Stimulated activated CD4-positive, alpha-beta T cell treated with anti-CD3 and anti-CD28 coated beads, Interleukin-2, amount 100 ng/mL, for 24 hours (primary cell): ENCODE measurements at regions not wholly inside any gene's neighbourhood (a gene's known extent, or its start where the extent isn't known, plus 50 kb on each side); places are given as distances from the start of the nearest gene placed in this dataset.

Experiments
- DNase-seq, 2 donors: peaks; one replicate each; pipeline ENCODE4 v3.0.0-alpha.2; 2020

- DNase-seq = no peak
Measured at GRCh38 chr3:18071833-18072232, 329.4 kb upstream of the TBC1D5 start.

- no peak for DNase-seq
Measured at GRCh38 chr3:18070944-18071343, 328.5 kb upstream of the TBC1D5 start.

DNA sequence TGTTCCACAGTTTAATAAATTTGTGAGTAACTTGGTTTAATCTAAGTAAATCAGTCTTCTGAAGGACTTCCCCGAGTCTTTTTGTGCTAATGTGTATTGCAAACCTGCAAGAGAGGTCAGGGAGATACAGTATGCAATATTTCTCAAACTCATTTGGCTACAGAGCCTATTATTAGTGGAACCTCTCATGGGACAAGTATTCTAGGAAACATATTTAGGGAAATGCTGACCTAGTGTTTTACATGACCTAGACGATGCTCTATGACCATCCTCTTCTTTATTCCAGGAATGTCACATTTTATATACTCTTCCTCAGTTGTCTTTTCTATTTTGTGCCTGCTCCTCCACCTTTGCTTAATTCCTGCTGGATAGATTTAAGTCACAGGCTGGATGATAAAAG is 327.8 kb upstream of the TBC1D5 start:
- no peak for DNase-seq

DNA sequence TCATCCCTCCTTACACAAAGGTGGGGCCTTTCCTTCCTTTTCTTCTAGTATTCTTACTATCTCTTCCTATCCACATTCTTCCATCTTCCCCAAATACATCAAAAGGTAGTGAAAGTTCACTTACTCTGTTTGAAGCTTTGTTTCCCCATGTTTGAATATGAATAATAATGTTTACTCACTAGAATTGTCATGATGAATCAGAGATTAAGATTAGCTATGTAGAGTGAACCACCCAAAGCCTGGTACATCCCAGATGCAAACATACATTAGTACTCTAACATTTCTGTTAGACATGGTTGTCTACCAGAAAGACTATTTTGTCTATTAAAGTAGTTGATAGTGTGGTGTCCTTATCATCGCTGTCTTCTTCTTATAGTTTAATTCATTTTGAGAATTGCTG is 327.1 kb upstream of the TBC1D5 start:
- no peak for DNase-seq

GRCh38 chr3:18066899-18067582 is 324.6 kb upstream of the TBC1D5 start:
- DNase-seq = no peak

DNA sequence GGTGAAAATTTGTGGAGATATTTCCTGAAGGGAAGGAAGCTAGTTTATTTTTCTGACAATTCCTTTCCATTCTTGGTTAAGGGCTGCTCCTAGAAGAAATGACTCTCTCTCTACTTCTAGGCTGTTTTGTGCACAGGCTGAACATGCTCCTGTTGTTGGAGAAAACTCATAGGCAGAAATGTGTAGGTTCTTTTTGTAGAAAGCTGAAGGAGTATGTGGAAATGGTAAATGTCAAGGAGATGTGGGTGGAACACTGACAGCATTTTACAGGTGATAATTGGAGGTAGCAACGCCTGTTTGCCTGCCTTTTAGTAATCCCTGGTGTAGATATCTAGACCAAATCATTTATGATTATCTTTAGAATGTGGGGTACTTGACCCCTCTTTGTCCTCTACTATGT is 322.2 kb upstream of the TBC1D5 start:
- DNase-seq = no peak

GRCh38 chr3:18062657-18063025 is 320.2 kb upstream of the TBC1D5 start:
- no peak for DNase-seq

GRCh38 chr3:18061737-18062656 is 319.6 kb upstream of the TBC1D5 start:
- no peak for DNase-seq

- no peak for DNase-seq
Measured at GRCh38 chr3:18058666-18059065, 316.2 kb upstream of the TBC1D5 start.

DNA sequence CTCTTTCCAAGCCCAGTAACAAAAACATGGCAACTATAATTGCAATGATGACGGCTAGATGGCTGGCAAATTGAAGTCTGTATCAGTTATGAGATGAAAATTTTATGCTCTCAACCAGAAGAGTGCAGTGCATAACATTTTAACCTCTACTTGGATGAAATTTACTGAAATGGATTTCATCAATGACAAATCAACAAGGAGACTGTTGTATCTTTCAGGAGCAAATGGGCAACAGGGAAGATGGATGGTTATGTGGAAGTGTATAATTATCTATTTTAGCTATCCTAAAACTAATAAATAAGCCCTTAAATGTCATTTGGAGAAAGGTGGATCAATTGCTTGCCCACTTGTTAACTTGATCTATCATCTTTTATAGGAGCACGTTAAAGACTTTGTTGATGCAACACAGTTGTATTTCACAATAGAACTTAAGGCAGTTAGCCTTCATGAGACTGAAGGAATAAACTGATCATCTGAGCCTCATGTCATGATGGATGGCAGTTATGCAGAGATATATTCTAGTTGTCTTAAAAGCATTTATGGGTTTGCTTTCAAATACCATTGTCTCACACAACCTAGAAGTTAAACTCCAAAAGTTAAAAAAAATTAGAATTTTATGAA is 315.1 kb upstream of the TBC1D5 start:
- DNase-seq = no peak

DNA sequence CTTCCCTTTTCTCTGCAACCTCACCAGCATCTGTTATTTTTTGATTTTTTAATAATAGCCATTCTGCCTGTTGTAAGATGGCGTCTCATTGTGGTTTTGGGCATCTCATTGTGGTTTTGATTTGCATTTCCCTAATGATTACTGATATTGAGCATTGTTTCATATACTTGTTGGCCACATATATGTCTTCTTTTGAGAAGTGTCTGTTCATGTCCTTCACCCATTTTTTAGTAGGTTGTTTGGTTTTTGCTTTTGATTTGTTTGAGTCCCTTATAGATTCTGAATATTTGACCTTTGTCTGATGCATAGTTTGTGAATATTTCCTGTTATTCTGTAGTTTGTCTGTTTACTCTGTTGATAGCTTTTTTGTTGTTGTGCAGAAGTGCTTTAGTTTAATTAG is 312.2 kb upstream of the TBC1D5 start:
- no peak for DNase-seq

DNA sequence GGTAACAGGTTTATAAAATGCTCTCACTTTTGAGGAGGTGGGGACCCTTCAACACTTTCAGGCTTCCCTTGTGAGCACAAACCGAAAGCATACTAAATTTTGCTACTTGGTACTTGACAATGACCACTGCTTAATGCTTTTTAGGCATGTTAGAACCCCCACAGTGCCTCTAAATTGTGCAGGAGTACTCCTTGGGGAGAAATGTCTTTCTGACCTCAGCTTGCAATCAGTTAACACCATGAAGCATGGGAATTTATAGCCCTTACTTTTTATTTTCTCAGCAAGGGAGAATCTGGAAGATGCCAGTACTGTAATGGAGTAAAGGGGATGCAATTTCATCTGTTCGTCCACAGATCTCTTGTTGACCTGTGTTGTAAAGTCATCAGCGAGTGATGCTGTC is 308.9 kb upstream of the TBC1D5 start:
- DNase-seq = no peak

DNA sequence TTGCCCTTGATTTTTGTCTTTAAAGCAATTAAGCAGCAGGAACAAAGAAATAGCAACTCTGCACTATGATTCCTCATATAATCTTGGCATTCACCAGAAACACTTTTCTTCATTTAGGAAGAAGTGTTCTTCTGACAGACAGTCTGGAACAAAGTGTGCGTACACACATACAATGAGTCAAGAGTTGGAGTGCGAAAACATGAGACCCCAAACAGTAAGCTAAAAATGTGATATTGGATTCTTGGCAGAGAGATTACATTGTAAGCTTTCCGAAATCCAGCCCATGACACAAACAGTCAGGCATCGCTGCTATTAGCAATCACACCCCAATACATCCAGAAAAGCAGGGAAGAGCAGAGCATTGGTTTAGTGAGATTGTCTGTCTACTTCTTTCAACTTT is 306.7 kb upstream of the TBC1D5 start:
- no peak for DNase-seq

GRCh38 chr3:18047052-18047451 is 304.6 kb upstream of the TBC1D5 start:
- DNase-seq = no peak

DNA sequence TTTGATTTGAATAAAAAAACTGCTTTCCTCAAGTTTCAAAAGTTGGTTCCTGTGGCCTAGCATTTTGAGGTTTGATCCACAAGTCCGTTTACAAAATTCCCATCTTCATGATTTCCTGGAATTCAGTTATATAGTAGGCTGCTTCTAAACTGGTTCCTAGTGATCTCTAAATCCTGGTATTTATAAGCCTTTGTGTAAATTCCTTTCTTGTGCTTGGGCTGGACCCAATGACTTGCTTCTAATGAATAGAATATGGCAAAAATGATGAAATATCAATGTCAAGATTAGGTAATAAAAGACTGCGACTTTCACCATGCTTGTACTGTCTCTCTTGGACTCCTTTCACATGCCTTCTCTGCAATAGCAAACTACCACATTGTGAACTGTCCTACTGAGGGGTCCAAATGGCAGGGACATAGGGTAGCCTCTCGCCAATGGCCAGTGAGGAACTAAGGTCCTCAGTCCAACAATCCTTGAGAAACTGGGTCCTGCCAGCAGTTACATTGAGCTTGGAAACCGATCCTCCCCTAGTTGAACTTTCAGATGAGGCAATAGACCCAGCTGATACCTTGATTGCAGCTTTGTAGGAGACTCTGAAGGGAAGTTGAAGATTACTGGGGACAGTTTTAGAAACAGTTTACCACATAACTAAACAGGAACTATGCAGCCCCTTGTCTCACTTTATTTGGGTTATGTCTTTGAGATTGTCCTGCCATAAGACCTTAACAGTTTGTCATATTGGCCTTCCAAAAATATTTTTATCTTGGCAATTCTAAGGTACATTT is 303.9 kb upstream of the TBC1D5 start:
- no peak for DNase-seq

DNA sequence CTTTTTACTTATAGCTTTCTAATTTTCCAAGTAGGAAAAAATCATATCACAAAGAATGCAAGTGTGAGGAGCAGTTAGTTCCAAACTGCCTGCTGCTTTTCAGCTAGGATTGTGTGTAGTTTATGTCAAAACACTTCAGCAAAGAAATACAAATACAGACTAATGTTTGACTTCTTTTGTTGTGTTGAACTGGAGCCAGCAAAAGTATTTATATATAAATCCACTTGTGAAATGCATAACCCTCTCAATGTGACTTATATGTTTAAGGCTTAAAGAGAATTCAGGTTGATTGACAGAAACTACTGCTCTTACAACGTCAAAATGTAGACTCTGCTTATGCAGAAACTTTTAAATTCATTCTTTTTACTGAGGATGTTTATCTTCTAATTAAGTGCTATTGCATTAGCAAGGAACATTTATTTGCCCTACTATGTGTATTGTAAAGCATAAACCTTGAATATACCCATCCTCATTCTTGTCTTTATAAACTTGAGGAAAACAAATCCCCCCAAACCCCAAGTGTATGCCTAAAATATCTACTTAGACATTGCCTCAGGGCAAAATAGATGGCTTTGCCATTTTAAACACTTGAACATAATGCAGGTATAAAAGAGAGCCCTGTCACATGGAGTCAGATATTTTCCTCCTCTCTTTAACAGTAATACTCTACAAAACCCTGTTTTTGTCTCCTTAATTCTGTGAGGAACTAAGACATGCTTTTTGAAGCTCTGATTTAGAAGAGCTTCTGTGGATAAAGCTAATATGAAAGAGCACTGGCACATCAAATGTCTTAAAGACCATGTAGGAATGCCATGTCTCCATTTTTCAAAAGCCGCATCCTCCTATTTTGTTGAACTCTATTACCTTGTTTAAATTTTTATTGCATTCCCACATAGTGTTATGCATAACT is 302.8 kb upstream of the TBC1D5 start:
- DNase-seq = no peak

DNA sequence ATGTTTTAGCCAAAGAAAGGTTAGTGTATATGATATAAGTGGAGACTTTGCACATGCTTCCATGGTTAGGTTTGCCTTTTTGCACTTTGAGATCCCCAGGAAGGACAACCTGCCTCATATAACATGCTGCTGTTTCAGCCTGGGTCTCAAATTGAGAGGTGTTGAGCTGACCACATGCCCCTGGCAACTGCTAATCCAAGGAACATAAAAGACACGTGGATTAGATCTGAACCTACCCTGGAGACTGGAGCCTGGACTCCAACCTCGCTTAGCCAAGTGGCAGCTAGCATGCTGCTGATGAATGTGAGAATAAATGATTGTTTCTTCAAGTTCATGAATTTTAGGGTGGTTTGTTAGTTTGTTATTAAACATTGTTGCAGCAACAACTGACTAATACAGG is 301.8 kb upstream of the TBC1D5 start:
- no peak for DNase-seq

DNA sequence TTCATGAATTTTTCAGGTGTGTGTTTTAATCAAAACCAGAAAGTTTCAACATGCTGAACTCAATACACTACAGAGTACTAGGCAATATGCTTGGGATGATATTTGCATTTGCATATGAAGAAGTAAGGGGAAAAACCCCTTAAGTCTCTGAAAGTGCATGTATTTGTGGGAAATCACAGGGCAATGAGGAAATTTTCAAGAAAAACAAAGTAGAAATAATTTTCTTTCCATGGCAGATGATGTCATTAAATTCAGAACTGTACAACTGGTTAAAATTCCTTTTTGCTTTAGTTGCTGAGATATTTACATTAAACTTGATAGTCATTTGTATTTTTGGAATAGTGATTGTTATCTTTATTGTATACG is 294.0 kb upstream of the TBC1D5 start:
- no peak for DNase-seq

- no peak for DNase-seq
Measured at GRCh38 chr3:18035641-18036449, 293.4 kb upstream of the TBC1D5 start.

GRCh38 chr3:18033581-18034108 is 291.2 kb upstream of the TBC1D5 start:
- no peak for DNase-seq

DNA sequence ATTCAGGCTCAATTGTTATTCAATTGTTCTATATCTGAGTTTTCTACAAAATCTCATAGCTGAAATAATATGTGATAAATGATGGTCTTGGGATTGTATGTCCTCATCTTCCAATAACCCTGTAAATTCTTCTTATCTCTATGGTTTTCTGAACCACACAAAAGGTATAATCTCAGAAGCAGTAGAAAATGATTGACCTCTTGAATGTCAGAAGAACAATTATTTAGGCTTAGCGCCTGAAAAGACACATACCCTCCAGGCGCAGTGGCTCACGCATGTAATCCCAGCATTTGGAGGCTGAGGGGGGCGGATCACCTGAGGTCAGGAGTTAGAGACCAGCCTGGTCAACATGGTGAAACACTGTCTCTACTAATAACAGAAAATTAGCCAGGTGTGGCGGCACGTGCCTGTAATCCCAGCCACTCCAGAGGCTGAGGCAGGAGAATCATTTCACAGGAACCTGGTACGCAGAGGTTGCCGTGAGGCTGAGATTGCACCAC is 288.0 kb upstream of the TBC1D5 start:
- DNase-seq = no peak
